ENCODE measurements at regions not wholly inside any gene's neighbourhood (a gene's known extent, or its start where the extent isn't known, plus 50 kb on each side); places are given as distances from the start of the nearest gene placed in this dataset.
A peak's percentile ranks its signal among the peaks of the same experiment; 100 is the strongest.

- peaks cover 90% of the 10 kb centered on the region for H3F3A ChIP-seq (ENCODE audit: insufficient read depth)
- peak overlapping the region; percentile 99 for H3K27ac ChIP-seq
- no peak overlapping the region for H3K4me3 ChIP-seq
- H4K20me1 ChIP-seq (ENCODE audit: insufficient read depth) = no peaks in the 10 kb centered on the region
- no peaks in the 10 kb centered on the region for H3K27me3 ChIP-seq (replicated peaks; ENCODE audit: insufficient read depth)
- no peak overlapping the region for H2AFZ ChIP-seq
- no peak overlapping the region for H3K4me2 ChIP-seq (ENCODE audit: unreplicated experiment)
- no peaks in the 10 kb centered on the region for H3K36me3 ChIP-seq (ENCODE audit: low read depth)
- H3K4me1 ChIP-seq (ENCODE audit: insufficient read depth) = peaks cover 87% of the 10 kb centered on the region
- DNase-seq = peak; percentile 28
- in situ Hi-C loops (cut with MboI) = loop anchor here (10.0 to 25.0 kb wide), 2 partner anchors 121 to 318 kb away; no protein-coding TSS in a partner anchor
- no peaks in the 10 kb centered on the region for H3K9me3 ChIP-seq (ENCODE audit: low read depth)
- TF ChIP-seq EZH2 (IDR thresholded peaks at IDR 0.05; ENCODE audit: insufficient read depth, poor library complexity, severe bottlenecking) (no peak), EZH2phosphoT487 (IDR thresholded peaks at IDR 0.05; ENCODE audit: insufficient read depth, low read depth) (no peak)
- H3K9me2 ChIP-seq (ENCODE audit: insufficient read depth) = no peaks in the 10 kb centered on the region
- 92 to 98% methylated on average over 1 of the region's 1 CpG for WGBS, 2 experiments (ENCODE audit: low coverage in 1 of 2, low lambda C conversion rate in 2 of 2, missing lambda C conversion rate in 2 of 2)
- peak overlapping the region; percentile 85 for H3K9ac ChIP-seq
- no peaks in the 10 kb centered on the region for H3K79me2 ChIP-seq (ENCODE audit: insufficient read depth)
These were observed 62.1 kb upstream of the CTLA4 start for GRCh38 chr2:203805486-203805838.

- peaks cover 88% of the 10 kb centered on the region for H3K4me1 ChIP-seq (ENCODE audit: insufficient read depth)
These were observed 60.8 kb upstream of the CTLA4 start for GRCh38 chr2:203806761-203807160.

GRCh38 chr2:203808046-203808750 lies 59.4 kb upstream of the CTLA4 start:
- H3K27me3 ChIP-seq (replicated peaks; ENCODE audit: insufficient read depth) = no peaks in the 10 kb centered on the region
- peak; percentile 96 for DNase-seq
- H3F3A ChIP-seq (ENCODE audit: insufficient read depth) = peaks cover 90% of the 10 kb centered on the region
- no peaks in the 10 kb centered on the region for H3K79me2 ChIP-seq (ENCODE audit: insufficient read depth)
- peaks cover 88% of the 10 kb centered on the region for H3K4me1 ChIP-seq (ENCODE audit: insufficient read depth)
- H2AFZ ChIP-seq = no peak overlapping the region
- 14 to 15% methylated on average over 7 of the region's 7 CpGs for WGBS, 2 experiments (ENCODE audit: low coverage in 1 of 2, low lambda C conversion rate in 2 of 2, missing lambda C conversion rate in 2 of 2)
- no peaks in the 10 kb centered on the region for H4K20me1 ChIP-seq (ENCODE audit: insufficient read depth)
- H3K27ac ChIP-seq = peak overlapping the region; percentile 99
- no peaks in the 10 kb centered on the region for H3K9me3 ChIP-seq (ENCODE audit: low read depth)
- peak overlapping the region; percentile 47 for H3K4me2 ChIP-seq (ENCODE audit: unreplicated experiment)
- H3K9me2 ChIP-seq (ENCODE audit: insufficient read depth) = no peaks in the 10 kb centered on the region
- peak overlapping the region; percentile 62 for H3K9ac ChIP-seq
- peak overlapping the region; percentile 6; the same call in 1 of the 2 replicates for H3K4me3 ChIP-seq
- in situ Hi-C loops (cut with MboI) = loop anchor here (10.0 to 25.0 kb wide), 2 partner anchors 123 to 321 kb away; no protein-coding TSS in a partner anchor
- no peak for TF ChIP-seq EZH2 (IDR thresholded peaks at IDR 0.05; ENCODE audit: insufficient read depth, poor library complexity, severe bottlenecking)
- no peak for TF ChIP-seq EZH2phosphoT487 (IDR thresholded peaks at IDR 0.05; ENCODE audit: insufficient read depth, low read depth)
- no peaks in the 10 kb centered on the region for H3K36me3 ChIP-seq (ENCODE audit: low read depth)

More at GRCh38 chr2:203806761-203807160, 60.8 kb upstream of the CTLA4 start:
- in situ Hi-C loops (cut with MboI) = loop anchor here (10.0 to 25.0 kb wide), 2 partner anchors 122 to 319 kb away; no protein-coding TSS in a partner anchor
- TF ChIP-seq EZH2phosphoT487 (IDR thresholded peaks at IDR 0.05; ENCODE audit: insufficient read depth, low read depth) = no peak
- TF ChIP-seq EZH2 (IDR thresholded peaks at IDR 0.05; ENCODE audit: insufficient read depth, poor library complexity, severe bottlenecking) = no peak
- H3K79me2 ChIP-seq (ENCODE audit: insufficient read depth) = no peaks in the 10 kb centered on the region
- H3K27me3 ChIP-seq (replicated peaks; ENCODE audit: insufficient read depth) = no peaks in the 10 kb centered on the region
- no peak for DNase-seq
- no peaks in the 10 kb centered on the region for H3K9me3 ChIP-seq (ENCODE audit: low read depth)
- H2AFZ ChIP-seq = no peak overlapping the region
- no peaks in the 10 kb centered on the region for H3K36me3 ChIP-seq (ENCODE audit: low read depth)
- no peak overlapping the region for H3K9ac ChIP-seq
- peak overlapping the region; percentile 99 for H3K27ac ChIP-seq
- H3K4me2 ChIP-seq (ENCODE audit: unreplicated experiment) = no peak overlapping the region
- 100% methylated on average over 1 of the region's 1 CpG for WGBS, 2 experiments (ENCODE audit: low coverage in 1 of 2, low lambda C conversion rate in 2 of 2, missing lambda C conversion rate in 2 of 2)
- H3K4me3 ChIP-seq = no peak overlapping the region
- H3K9me2 ChIP-seq (ENCODE audit: insufficient read depth) = no peaks in the 10 kb centered on the region
- no peaks in the 10 kb centered on the region for H4K20me1 ChIP-seq (ENCODE audit: insufficient read depth)
- H3F3A ChIP-seq (ENCODE audit: insufficient read depth) = peaks cover 88% of the 10 kb centered on the region

- Histone ChIP-seq H3K9ac (peak overlapping the region; percentile 62), H3K4me1 (ENCODE audit: insufficient read depth) (peaks cover 84% of the 10 kb centered on the region), H4K20me1 (ENCODE audit: insufficient read depth) (no peaks in the 10 kb centered on the region), H2AFZ (no peak overlapping the region), H3K27ac (peak overlapping the region; percentile 99), H3K27me3 (replicated peaks; ENCODE audit: insufficient read depth) (no peaks in the 10 kb centered on the region), H3K36me3 (ENCODE audit: low read depth) (no peaks in the 10 kb centered on the region), H3K4me2 (ENCODE audit: unreplicated experiment) (peak overlapping the region; percentile 47), H3K4me3 (peak overlapping the region; percentile 6; the same call in 1 of the 2 replicates), H3F3A (ENCODE audit: insufficient read depth) (peaks cover 84% of the 10 kb centered on the region), H3K9me3 (ENCODE audit: low read depth) (no peaks in the 10 kb centered on the region), H3K79me2 (ENCODE audit: insufficient read depth) (0 out of 2 replicates have a peak, but pooled peaks cover 7% of the 10 kb centered on the region), H3K9me2 (ENCODE audit: insufficient read depth) (no peaks in the 10 kb centered on the region)
- TF ChIP-seq EZH2phosphoT487 (IDR thresholded peaks at IDR 0.05; ENCODE audit: insufficient read depth, low read depth) = 0 out of 2 replicates have a peak, but pooled peaks have one; percentile 44
- TF ChIP-seq EZH2 (IDR thresholded peaks at IDR 0.05; ENCODE audit: insufficient read depth, poor library complexity, severe bottlenecking) = no peak
- in situ Hi-C loops (cut with MboI) = loop anchor here (10.0 to 25.0 kb wide), 2 partner anchors 124 to 322 kb away; no protein-coding TSS in a partner anchor
- WGBS, 2 experiments (ENCODE audit: low coverage in 1 of 2, low lambda C conversion rate in 2 of 2, missing lambda C conversion rate in 2 of 2) = 3% methylated on average over 2 of the region's 2 CpGs
- DNase-seq = peak; percentile 80
These were observed 58.5 kb upstream of the CTLA4 start for GRCh38 chr2:203809084-203809521.

Measured in GM23248 (cell line).